MCF 10A (cell line): ENCODE measurements at regions not wholly inside any gene's neighbourhood (a gene's known extent, or its start where the extent isn't known, plus 50 kb on each side); places are given as distances from the start of the nearest gene placed in this dataset.

ENCODE experiments used
- BruUV-seq: library from RNA; stranded (reverse); fragments of 400-500 nt; replicated peaks from 2 replicates; lab custom pipeline; 2021; lab: Mats Ljungman, UMichigan
- CTCF ChIA-PET: fragments of 300-600 bp; sonication (Branson Sonifier 250); formaldehyde crosslinking; extraction: SDS; loops from one replicate; lab custom pipeline; 2021; ENCODE audit warnings: antibody characterized with exemption, inconsistent platforms; lab: Yijun Ruan, JAX
- POLR2A ChIA-PET: fragments of 300-600, 350-650 bp; sonication (Branson Sonifier 250); formaldehyde crosslinking; extraction: SDS; loops from one replicate; lab custom pipeline; 2020; ENCODE audit warnings: antibody characterized with exemption, inconsistent platforms; lab: Yijun Ruan, JAX
- DNase-seq: peaks from one replicate; pipeline ENCODE4 v3.0.0-alpha.2; 2018; ENCODE audit not compliant: unreplicated experiment
- H3K27ac Mint-ChIP-seq: one replicate; pipeline ENCODE4 v1.8.0; 2022; ENCODE audit warnings: mild to moderate bottlenecking, low read depth, mixed read lengths; ENCODE audit not compliant: unreplicated experiment
- H3K27me3 Mint-ChIP-seq: one replicate; pipeline ENCODE4 v1.8.0; 2022; ENCODE audit warnings: mixed read lengths; ENCODE audit not compliant: insufficient read depth, unreplicated experiment
- H3K36me3 Mint-ChIP-seq: one replicate; pipeline ENCODE4 v1.8.0; 2022; ENCODE audit warnings: mild to moderate bottlenecking, moderate library complexity, mixed read lengths; ENCODE audit not compliant: insufficient read depth, unreplicated experiment
- H3K4me1 Mint-ChIP-seq: one replicate; pipeline ENCODE4 v1.8.0; 2022; ENCODE audit warnings: mixed read lengths; ENCODE audit not compliant: insufficient read depth, unreplicated experiment
- H3K4me3 Mint-ChIP-seq: one replicate; pipeline ENCODE4 v1.8.0; 2022; ENCODE audit warnings: mild to moderate bottlenecking, moderate library complexity, mixed read lengths; ENCODE audit not compliant: unreplicated experiment
- H3K9me3 Mint-ChIP-seq: one replicate; pipeline ENCODE4 v1.8.0; 2022; ENCODE audit warnings: mixed read lengths; ENCODE audit not compliant: unreplicated experiment
- intact Hi-C: fragments of 100-400 bp; cut with micrococcal nuclease; formaldehyde crosslinking; loops from 2 replicates; pipeline ENCODE4 v1.14.1; 2022
- TF ChIP-seq, protein P1 (sequence below): fragments of 200-600 bp; IDR thresholded peaks from one replicate; pipeline ENCODE4 v1.8.0; 2022; ENCODE audit warnings: antibody characterized with exemption, mild to moderate bottlenecking; ENCODE audit not compliant: unreplicated experiment

DNA sequence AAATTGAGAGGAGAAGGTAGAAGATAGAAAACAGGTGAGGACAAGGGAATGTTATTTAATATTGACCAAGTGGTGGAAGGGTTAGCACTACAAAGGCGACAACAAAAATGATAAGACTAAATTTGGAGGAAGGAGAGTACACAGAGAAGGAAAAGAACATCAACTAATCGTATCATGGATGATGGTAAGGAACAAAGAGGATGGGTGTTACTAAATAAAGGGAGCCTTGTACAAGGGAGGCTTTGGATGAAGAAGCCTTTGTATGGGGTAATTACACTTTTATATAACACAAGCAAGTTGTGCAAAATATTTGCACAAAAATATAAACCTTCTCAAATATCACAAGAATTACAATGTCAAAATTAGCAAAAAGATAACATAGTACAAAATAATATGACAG, 125.7 kb downstream of the ZNF608 start:
- Mint-ChIP-seq H3K4me3 (no peak overlapping the region), H3K36me3 (no peaks in the 10 kb centered on the region), H3K9me3 (no peaks in the 10 kb centered on the region), H3K27me3 (no peaks in the 10 kb centered on the region), H3K27ac (no peak overlapping the region), H3K4me1 (peaks cover 6% of the 10 kb centered on the region)
- TF ChIP-seq, protein P1, sequence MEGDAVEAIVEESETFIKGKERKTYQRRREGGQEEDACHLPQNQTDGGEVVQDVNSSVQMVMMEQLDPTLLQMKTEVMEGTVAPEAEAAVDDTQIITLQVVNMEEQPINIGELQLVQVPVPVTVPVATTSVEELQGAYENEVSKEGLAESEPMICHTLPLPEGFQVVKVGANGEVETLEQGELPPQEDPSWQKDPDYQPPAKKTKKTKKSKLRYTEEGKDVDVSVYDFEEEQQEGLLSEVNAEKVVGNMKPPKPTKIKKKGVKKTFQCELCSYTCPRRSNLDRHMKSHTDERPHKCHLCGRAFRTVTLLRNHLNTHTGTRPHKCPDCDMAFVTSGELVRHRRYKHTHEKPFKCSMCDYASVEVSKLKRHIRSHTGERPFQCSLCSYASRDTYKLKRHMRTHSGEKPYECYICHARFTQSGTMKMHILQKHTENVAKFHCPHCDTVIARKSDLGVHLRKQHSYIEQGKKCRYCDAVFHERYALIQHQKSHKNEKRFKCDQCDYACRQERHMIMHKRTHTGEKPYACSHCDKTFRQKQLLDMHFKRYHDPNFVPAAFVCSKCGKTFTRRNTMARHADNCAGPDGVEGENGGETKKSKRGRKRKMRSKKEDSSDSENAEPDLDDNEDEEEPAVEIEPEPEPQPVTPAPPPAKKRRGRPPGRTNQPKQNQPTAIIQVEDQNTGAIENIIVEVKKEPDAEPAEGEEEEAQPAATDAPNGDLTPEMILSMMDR, result no peak
- ChIA-PET CTCF (interaction anchor here (0.6 kb wide), 1 partner anchor 1502 kb away, joined by 3 read pairs; no protein-coding TSS in a partner anchor), POLR2A (no interaction called here)
- no peak for DNase-seq
- BruUV-seq, result no TSS peak
- intact Hi-C loops, result no loop called here

DNA sequence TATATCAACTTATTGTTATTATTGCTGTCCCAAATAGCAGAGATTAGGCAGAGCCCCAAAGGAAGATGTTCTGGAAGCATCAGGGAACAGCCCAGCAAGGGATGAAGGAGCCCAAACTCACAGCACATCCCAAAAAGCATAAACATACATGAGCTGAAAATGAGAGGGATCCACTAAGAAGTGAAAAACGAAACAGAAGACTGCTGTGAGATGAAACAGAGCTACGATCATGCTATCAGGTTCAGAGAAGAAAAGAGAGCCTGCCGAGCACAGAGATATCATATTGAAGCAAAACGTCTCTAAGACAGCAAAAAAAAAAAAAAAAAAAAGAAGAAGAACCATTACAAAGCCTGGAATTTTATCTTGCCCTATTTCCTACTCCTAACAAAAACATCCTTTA, 127.3 kb downstream of the ZNF608 start:
- no peaks in the 10 kb centered on the region for H3K27me3 Mint-ChIP-seq
- H3K4me3 Mint-ChIP-seq, result no peak overlapping the region
- no peaks in the 10 kb centered on the region for H3K36me3 Mint-ChIP-seq
- BruUV-seq, result no TSS peak
- ChIA-PET POLR2A (interaction anchor here (0.7 to 0.9 kb wide), 2 partner anchors 20 to 1630 kb away, joined by 3 to 4 read pairs; no protein-coding TSS in a partner anchor), CTCF (no interaction called here)
- H3K9me3 Mint-ChIP-seq, result no peaks in the 10 kb centered on the region
- intact Hi-C loops, result no loop called here
- TF ChIP-seq, protein P1, result no peak
- DNase-seq, result no peak
- no peaks in the 10 kb centered on the region for H3K4me1 Mint-ChIP-seq
- H3K27ac Mint-ChIP-seq, result no peak overlapping the region

DNA sequence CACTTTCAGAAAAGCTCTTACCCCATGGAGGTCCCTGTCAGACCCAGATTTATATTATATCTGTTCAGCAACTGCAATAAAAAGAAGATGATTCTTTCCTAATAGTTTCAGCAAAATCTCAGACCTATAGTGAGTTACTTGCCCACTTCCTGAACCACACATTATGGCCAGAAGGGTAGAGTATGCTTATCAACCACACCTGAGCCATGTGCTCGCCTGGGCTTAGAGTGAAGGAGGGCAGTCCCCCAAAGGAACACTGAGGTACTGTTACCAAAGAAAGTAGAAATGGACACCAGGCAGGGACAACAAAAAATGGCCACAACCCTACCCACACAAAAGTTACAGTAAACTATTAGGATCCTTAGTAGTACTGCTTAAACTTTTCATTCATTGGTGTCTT, 128.7 kb downstream of the ZNF608 start:
- Mint-ChIP-seq H3K27me3 (no peaks in the 10 kb centered on the region), H3K9me3 (no peaks in the 10 kb centered on the region), H3K27ac (no peak overlapping the region), H3K4me3 (no peak overlapping the region), H3K4me1 (no peaks in the 10 kb centered on the region), H3K36me3 (no peaks in the 10 kb centered on the region)
- POLR2A ChIA-PET, result no interaction called here
- intact Hi-C loops, result no loop called here
- TF ChIP-seq, protein P1, result no peak
- no TSS peak for BruUV-seq
- CTCF ChIA-PET, result no interaction called here
- DNase-seq, result no peak

DNA sequence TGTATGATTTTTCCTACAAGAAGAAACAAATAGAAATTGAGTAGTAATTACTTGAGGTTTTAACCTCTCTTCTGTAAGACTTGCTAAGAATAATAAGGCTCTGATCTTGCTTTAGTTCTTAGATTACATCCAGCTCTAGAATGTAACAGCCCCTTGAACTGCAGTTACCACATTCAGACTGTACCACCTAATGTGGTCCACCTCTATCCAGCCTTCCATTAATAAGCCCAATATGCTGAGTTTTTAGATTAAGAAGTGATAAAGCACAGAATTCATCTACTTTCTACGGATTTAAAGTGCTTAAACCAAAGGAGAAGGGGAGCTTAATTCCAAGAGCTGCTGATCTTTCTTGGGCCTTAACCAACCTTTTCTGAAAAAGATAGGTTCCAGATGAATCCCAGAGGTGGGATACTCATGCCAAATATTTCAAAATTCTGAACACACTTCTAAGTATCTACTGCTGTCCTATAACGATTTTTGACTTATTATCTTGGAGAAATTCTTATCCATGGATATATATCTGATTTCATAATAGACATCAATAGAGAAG, 131.5 kb downstream of the ZNF608 start:
- no peak overlapping the region for H3K4me3 Mint-ChIP-seq
- no peaks in the 10 kb centered on the region for H3K27me3 Mint-ChIP-seq
- no peaks in the 10 kb centered on the region for H3K9me3 Mint-ChIP-seq
- CTCF ChIA-PET, result interaction anchor here (0.6 to 0.7 kb wide), 2 partner anchors 606 to 1795 kb away, joined by 3 read pairs; no protein-coding TSS in a partner anchor
- no TSS peak for BruUV-seq
- H3K36me3 Mint-ChIP-seq, result no peaks in the 10 kb centered on the region
- intact Hi-C loops, result no loop called here
- no peaks in the 10 kb centered on the region for H3K4me1 Mint-ChIP-seq
- TF ChIP-seq, protein P1, result no peak
- no peak for DNase-seq
- H3K27ac Mint-ChIP-seq, result no peak overlapping the region
- POLR2A ChIA-PET, result no interaction called here
